Activated CD8-positive, alpha-beta T cell treated with anti-CD3 and anti-CD28 coated beads for 36 hours (primary cell): ENCODE measurements at regions not wholly inside any gene's neighbourhood (a gene's known extent, or its start where the extent isn't known, plus 50 kb on each side); places are given as distances from the start of the nearest gene placed in this dataset.
"Not testable (repeated sequence)": the region's sequence is repeated elsewhere in the genome, so short reads cannot be mapped to it uniquely, and the experiment has no call there.

Experiments
- ATAC-seq: fragments of 200-7000 bp; cut with Tn5 transposase; one replicate; pipeline ENCODE4 v1.10.0; 2021; ENCODE audit warnings: mild to moderate bottlenecking, moderate library complexity
- CTCF ChIA-PET: fragments of 350-600 bp; sonication (Branson Sonifier 250); formaldehyde crosslinking; loops from one replicate; lab custom pipeline; 2021; ENCODE audit warnings: antibody characterized with exemption; lab: Charles Lee
- POLR2A ChIA-PET: fragments of 350-600 bp; sonication (Branson Sonifier 250); formaldehyde crosslinking; loops from one replicate; lab custom pipeline; 2021; ENCODE audit warnings: antibody characterized with exemption; lab: Charles Lee
- DNase-seq: peaks from one replicate; pipeline ENCODE4 v3.0.0-alpha.2; 2020
- H3K27ac Mint-ChIP-seq: one replicate; pipeline ENCODE4 v1.8.0; 2021; ENCODE audit warnings: mild to moderate bottlenecking, mixed read lengths
- H3K27me3 Mint-ChIP-seq: one replicate; pipeline ENCODE4 v1.8.0; 2021; ENCODE audit warnings: mixed read lengths
- H3K36me3 Mint-ChIP-seq: one replicate; pipeline ENCODE4 v1.8.0; 2021; ENCODE audit warnings: low read depth, mixed read lengths
- H3K4me1 Mint-ChIP-seq: one replicate; pipeline ENCODE4 v1.8.0; 2021; ENCODE audit warnings: low read depth, mixed read lengths
- H3K4me3 Mint-ChIP-seq: one replicate; pipeline ENCODE4 v1.8.0; 2021; ENCODE audit warnings: mild to moderate bottlenecking, moderate library complexity, mixed read lengths
- H3K9me3 Mint-ChIP-seq: one replicate; pipeline ENCODE4 v1.8.0; 2021; ENCODE audit warnings: mixed read lengths
- intact Hi-C: fragments of 100-400 bp; cut with micrococcal nuclease; formaldehyde crosslinking; loops from one replicate; pipeline ENCODE4 v1.10.0; 2022
- TF ChIP-seq, protein P1 (sequence below): fragments of 200-600 bp; IDR thresholded peaks from one replicate; pipeline ENCODE4 v1.8.0; 2022; ENCODE audit warnings: antibody characterized with exemption, mild to moderate bottlenecking

- H3K27me3 Mint-ChIP-seq, result peaks cover 8% of the 10 kb centered on the region
- H3K36me3 Mint-ChIP-seq, result no peaks in the 10 kb centered on the region
- H3K4me1 Mint-ChIP-seq, result no peaks in the 10 kb centered on the region
- no peak overlapping the region for H3K27ac Mint-ChIP-seq
- intact Hi-C loops, result no loop called here
- ChIA-PET POLR2A (no interaction called here), CTCF (no interaction called here)
- DNase-seq (no peak), ATAC-seq (no peak)
- no peak overlapping the region for H3K4me3 Mint-ChIP-seq
- no peaks in the 10 kb centered on the region for H3K9me3 Mint-ChIP-seq
- TF ChIP-seq, protein P1, sequence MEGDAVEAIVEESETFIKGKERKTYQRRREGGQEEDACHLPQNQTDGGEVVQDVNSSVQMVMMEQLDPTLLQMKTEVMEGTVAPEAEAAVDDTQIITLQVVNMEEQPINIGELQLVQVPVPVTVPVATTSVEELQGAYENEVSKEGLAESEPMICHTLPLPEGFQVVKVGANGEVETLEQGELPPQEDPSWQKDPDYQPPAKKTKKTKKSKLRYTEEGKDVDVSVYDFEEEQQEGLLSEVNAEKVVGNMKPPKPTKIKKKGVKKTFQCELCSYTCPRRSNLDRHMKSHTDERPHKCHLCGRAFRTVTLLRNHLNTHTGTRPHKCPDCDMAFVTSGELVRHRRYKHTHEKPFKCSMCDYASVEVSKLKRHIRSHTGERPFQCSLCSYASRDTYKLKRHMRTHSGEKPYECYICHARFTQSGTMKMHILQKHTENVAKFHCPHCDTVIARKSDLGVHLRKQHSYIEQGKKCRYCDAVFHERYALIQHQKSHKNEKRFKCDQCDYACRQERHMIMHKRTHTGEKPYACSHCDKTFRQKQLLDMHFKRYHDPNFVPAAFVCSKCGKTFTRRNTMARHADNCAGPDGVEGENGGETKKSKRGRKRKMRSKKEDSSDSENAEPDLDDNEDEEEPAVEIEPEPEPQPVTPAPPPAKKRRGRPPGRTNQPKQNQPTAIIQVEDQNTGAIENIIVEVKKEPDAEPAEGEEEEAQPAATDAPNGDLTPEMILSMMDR, result no peak
Observed at GRCh38 chr6:78629154-78629721, 238.1 kb upstream of the IRAK1BP1 start.

- intact Hi-C loops, result no loop called here
- Mint-ChIP-seq H3K36me3 (no peaks in the 10 kb centered on the region), H3K27me3 (peaks cover 8% of the 10 kb centered on the region), H3K4me1 (no peaks in the 10 kb centered on the region), H3K9me3 (no peaks in the 10 kb centered on the region), H3K4me3 (no peak overlapping the region), H3K27ac (no peak overlapping the region)
- no peak for DNase-seq
- CTCF ChIA-PET, result no interaction called here
- no peak for ATAC-seq
- TF ChIP-seq, protein P1, result no peak
- POLR2A ChIA-PET, result no interaction called here
Observed at GRCh38 chr6:78629836-78630235, 237.5 kb upstream of the IRAK1BP1 start.

- H3K9me3 Mint-ChIP-seq, result no peaks in the 10 kb centered on the region
- no peaks in the 10 kb centered on the region for H3K36me3 Mint-ChIP-seq
- DNase-seq (no peak), ATAC-seq (no peak)
- TF ChIP-seq, protein P1, result no peak
- peaks cover 8% of the 10 kb centered on the region for H3K27me3 Mint-ChIP-seq
- CTCF ChIA-PET, result no interaction called here
- intact Hi-C loops, result no loop called here
- no peak overlapping the region for H3K4me3 Mint-ChIP-seq
- POLR2A ChIA-PET, result no interaction called here
- no peak overlapping the region for H3K27ac Mint-ChIP-seq
- H3K4me1 Mint-ChIP-seq, result no peaks in the 10 kb centered on the region
Observed at GRCh38 chr6:78631976-78632375, 235.4 kb upstream of the IRAK1BP1 start.

- TF ChIP-seq, protein P1, result no peak
- intact Hi-C loops, result no loop called here
- no peaks in the 10 kb centered on the region for H3K36me3 Mint-ChIP-seq
- no peak overlapping the region for H3K4me3 Mint-ChIP-seq
- POLR2A ChIA-PET, result no interaction called here
- peaks cover 7% of the 10 kb centered on the region for H3K9me3 Mint-ChIP-seq
- CTCF ChIA-PET, result no interaction called here
- no peaks in the 10 kb centered on the region for H3K4me1 Mint-ChIP-seq
- no peak overlapping the region for H3K27ac Mint-ChIP-seq
- H3K27me3 Mint-ChIP-seq, result no peaks in the 10 kb centered on the region
- DNase-seq (no peak), ATAC-seq (no peak)
Observed at GRCh38 chr6:78639111-78640110, 227.9 kb upstream of the IRAK1BP1 start.

GRCh38 chr6:78643976-78644375, 223.4 kb upstream of the IRAK1BP1 start:
- H3K27me3 Mint-ChIP-seq, CTCF ChIA-PET, DNase-seq, H3K27ac Mint-ChIP-seq, H3K4me3 Mint-ChIP-seq, H3K36me3 Mint-ChIP-seq, H3K4me1 Mint-ChIP-seq, intact Hi-C loops, ATAC-seq, POLR2A ChIA-PET, H3K9me3 Mint-ChIP-seq: not testable (repeated sequence)

DNA sequence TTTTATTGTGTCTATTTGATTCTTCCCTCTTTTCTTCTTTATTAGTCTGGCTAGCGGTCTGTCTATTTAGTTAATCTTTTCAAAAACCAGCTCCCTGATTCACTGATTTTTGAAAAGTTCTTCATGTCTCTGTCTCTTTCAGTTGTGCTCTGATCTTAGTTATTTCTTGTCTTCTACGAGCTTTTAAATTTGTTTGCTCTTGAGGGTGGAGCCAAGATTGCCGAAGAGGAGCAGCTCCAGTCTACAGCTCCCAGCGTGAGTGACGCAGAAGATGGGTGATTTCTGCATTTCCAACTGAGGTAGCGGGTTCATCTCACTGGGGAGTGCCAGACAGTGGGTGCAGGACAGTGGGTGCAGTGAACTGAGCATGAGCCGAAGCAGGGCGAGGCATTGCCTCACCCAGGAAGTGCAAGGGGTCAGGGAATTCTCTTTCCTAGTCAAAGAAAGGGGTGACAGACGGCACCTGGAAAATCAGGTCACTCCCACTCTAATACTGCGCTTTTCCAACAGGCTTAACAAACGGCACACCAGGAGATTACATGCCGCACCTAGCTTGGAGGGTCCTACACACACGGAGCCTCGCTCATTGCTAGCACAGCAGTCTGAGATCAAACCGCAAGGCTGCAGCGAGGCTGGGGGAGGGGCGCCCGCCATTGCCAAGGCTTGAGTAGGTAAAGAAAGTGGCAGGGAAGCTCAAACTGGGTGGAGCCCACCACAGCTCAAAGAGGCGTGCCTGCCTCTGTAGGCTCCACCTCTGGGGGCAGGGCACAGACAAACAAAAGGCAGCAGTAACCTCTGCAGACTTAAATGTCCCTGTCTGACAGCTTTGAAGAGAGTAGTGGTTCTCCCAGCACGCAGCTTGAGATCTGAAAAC, 220.6 kb upstream of the IRAK1BP1 start:
- H3K27ac Mint-ChIP-seq, H3K9me3 Mint-ChIP-seq, POLR2A ChIA-PET, H3K4me3 Mint-ChIP-seq, H3K36me3 Mint-ChIP-seq, H3K4me1 Mint-ChIP-seq, DNase-seq, CTCF ChIA-PET, intact Hi-C loops, H3K27me3 Mint-ChIP-seq, ATAC-seq: not testable (repeated sequence)

DNA sequence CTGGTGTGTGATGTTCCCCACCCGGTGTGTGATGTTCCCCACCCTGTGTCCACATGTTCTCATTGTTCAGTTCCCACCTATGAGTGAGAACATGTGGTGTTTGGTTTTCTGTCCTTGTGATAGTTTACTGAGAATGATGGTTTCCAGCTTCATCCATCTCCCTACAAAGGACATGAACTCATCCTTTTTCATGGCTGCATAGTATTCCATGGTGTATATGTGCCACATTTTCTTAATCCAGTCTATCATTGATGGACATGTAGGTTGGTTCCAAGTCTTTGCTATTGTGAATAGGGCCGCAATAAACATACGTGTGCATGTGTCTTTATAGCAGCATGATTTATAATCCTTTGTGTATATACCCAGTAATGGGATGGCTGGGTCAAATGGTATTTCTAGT, 201.5 kb upstream of the IRAK1BP1 start:
- H3K36me3 Mint-ChIP-seq, DNase-seq, H3K27ac Mint-ChIP-seq, H3K27me3 Mint-ChIP-seq, H3K4me1 Mint-ChIP-seq, intact Hi-C loops, ATAC-seq, H3K4me3 Mint-ChIP-seq, H3K9me3 Mint-ChIP-seq, CTCF ChIA-PET, POLR2A ChIA-PET: not testable (repeated sequence)
